Effector CD8-positive, alpha-beta T cell (primary cell): ENCODE measurements at regions not wholly inside any gene's neighbourhood (a gene's known extent, or its start where the extent isn't known, plus 50 kb on each side); places are given as distances from the start of the nearest gene placed in this dataset.
A peak's percentile ranks its signal among the peaks of the same experiment; 100 is the strongest.
"Not testable (repeated sequence)": the region's sequence is repeated elsewhere in the genome, so short reads cannot be mapped to it uniquely, and the experiment has no call there.

Experiments
- DNase-seq: peaks from one replicate; lab custom pipeline; 2025; lab: John Stamatoyannopoulos, UW

- DNase-seq, result no peak
Observed at GRCh38 chr4:89496851-89497250, 189.3 kb upstream of the GPRIN3 start.

GRCh38 chr4:89493367-89493766 is 185.8 kb upstream of the GPRIN3 start:
- DNase-seq, result no peak

- no peak for DNase-seq
Observed at GRCh38 chr4:89492581-89493071, 185.0 kb upstream of the GPRIN3 start.

- no peak for DNase-seq
Observed at GRCh38 chr4:89491761-89492160, 184.2 kb upstream of the GPRIN3 start.

- DNase-seq, result not testable (repeated sequence)
Observed at GRCh38 chr4:89489921-89490431, 182.4 kb upstream of the GPRIN3 start.

- DNase-seq, result no peak
Observed at GRCh38 chr4:89489338-89489771, 181.8 kb upstream of the GPRIN3 start.

- no peak for DNase-seq
Observed at GRCh38 chr4:89488736-89489135, 181.1 kb upstream of the GPRIN3 start.

- no peak for DNase-seq
Observed at GRCh38 chr4:89486673-89487072, 179.1 kb upstream of the GPRIN3 start.

GRCh38 chr4:89486042-89486441 is 178.4 kb upstream of the GPRIN3 start:
- no peak for DNase-seq

GRCh38 chr4:89483833-89484232 is 176.2 kb upstream of the GPRIN3 start:
- DNase-seq, result no peak

GRCh38 chr4:89482926-89483595 is 175.5 kb upstream of the GPRIN3 start:
- no peak for DNase-seq

- DNase-seq, result no peak
Observed at GRCh38 chr4:89482251-89482650, 174.7 kb upstream of the GPRIN3 start.

- no peak for DNase-seq
Observed at GRCh38 chr4:89469930-89470375, 162.4 kb upstream of the GPRIN3 start.

- DNase-seq, result no peak
Observed at GRCh38 chr4:89469516-89469915, 161.9 kb upstream of the GPRIN3 start.

- DNase-seq, result no peak
Observed at GRCh38 chr4:89468602-89469001, 161.0 kb upstream of the GPRIN3 start.

- DNase-seq, result no peak
Observed at GRCh38 chr4:89463341-89463740, 155.7 kb upstream of the GPRIN3 start.

- DNase-seq, result no peak
Observed at GRCh38 chr4:89447543-89447942, 139.9 kb upstream of the GPRIN3 start.

- DNase-seq, result no peak
Observed at GRCh38 chr4:89446193-89446592, 138.6 kb upstream of the GPRIN3 start.

GRCh38 chr4:89439533-89439932 is 131.9 kb upstream of the GPRIN3 start:
- no peak for DNase-seq

GRCh38 chr4:89438102-89438831 is 130.7 kb upstream of the GPRIN3 start:
- DNase-seq, result peak; percentile 1

GRCh38 chr4:89434364-89434988 is 126.9 kb upstream of the GPRIN3 start:
- DNase-seq, result no peak

GRCh38 chr4:89427782-89428181 is 120.2 kb upstream of the GPRIN3 start:
- DNase-seq, result no peak

- no peak for DNase-seq
Observed at GRCh38 chr4:89425023-89425422, 117.4 kb upstream of the GPRIN3 start.
